ENCODE measurements at regions not wholly inside any gene's neighbourhood (a gene's known extent, or its start where the extent isn't known, plus 50 kb on each side); places are given as distances from the start of the nearest gene placed in this dataset.

GRCh38 chr17:5861246-5861645 lies 208.9 kb upstream of the WSCD1 start:
- no peak for FAIRE-seq
- no peak for DNase-seq (ENCODE audit: insufficient read length, low spot score)

- no peak for FAIRE-seq
- DNase-seq (ENCODE audit: insufficient read length, low spot score), result no peak
Observed at GRCh38 chr17:5861854-5862253, 208.3 kb upstream of the WSCD1 start.

DNA sequence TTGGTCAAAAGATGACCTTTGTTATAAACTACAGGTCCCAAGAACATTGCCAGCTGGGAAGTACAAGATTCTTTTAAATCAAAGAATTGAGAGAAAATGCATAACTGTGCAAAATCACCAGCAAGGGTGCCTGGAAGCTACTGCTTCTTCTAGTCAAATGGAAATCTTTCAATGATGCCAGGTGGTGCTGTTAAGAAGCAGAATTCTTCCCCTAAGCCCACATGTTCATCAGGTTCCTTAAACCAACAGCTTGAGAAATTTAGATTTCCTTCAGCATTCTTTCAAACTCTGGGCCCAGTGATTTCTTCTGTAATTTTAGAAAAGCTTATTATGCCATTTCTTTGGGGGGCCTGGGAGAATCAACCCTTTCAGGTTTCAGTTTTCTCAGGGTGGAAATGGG lies 207.8 kb upstream of the WSCD1 start:
- DNase-seq (ENCODE audit: insufficient read length, low spot score), result no peak
- no peak for FAIRE-seq

GRCh38 chr17:5864741-5865657 lies 205.2 kb upstream of the WSCD1 start:
- FAIRE-seq, result no peak

DNA sequence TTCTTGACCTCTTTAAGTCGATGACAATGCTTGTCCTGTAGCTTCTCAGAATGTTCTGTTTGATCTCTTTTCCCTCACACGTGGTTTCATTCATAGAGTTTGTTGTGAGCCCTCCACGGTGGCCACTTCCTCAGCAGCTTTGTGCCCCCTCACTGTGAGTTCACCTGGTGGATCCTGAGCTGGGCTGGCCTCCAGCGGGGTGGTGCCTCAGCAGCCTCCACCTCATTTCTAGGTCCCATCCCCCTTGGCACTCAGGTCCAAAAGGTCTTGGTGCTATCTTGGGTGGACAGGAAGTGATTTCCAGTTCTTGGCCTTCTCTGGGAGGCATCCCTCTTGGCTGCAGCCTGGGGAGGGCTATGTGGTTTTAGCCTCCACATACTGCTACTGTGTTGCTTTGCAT lies 203.2 kb upstream of the WSCD1 start:
- no peak for DNase-seq (ENCODE audit: insufficient read length, low spot score)
- no peak for FAIRE-seq

More at GRCh38 chr17:5864741-5865657, 205.2 kb upstream of the WSCD1 start:
- DNase-seq (ENCODE audit: insufficient read length, low spot score), result no peak

DNA sequence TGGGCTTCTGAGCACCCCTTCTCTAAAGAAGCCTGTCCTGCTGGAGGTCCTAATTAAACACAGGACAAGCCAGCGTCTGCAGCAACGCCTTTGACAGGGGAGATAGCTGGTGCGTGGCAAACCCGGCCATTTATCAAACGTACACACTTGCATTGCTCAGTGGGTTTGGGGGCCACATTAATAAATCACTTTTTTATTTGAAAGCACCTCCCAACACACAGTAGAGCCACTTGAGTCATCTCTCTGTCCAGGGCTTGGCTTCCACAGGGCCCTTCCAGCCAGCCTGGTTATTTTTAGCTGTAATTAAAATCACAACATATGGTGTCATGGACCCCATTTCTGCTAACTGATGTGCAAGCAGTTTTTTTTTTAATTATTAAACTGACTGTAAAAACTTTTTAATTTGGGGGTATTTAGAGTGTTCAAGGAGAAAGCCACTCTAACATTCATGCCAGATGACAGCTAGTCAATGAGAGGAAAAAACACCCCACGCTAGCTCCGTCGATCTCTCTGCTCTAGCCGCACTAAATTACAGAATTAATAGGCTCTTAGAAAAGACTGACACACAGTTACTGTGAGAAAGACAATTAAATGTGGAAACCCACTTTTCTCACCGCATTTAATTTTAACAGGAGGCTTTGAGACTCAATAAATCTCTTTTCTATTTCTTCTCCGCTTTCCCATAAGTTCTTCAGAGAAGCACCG lies 201.0 kb upstream of the WSCD1 start:
- FAIRE-seq, result no peak
- no peak for DNase-seq (ENCODE audit: insufficient read length, low spot score)

GRCh38 chr17:5870231-5870953 lies 199.8 kb upstream of the WSCD1 start:
- FAIRE-seq (no peak), DNase-seq (ENCODE audit: insufficient read length, low spot score) (no peak)

GRCh38 chr17:5871666-5872065 lies 198.5 kb upstream of the WSCD1 start:
- FAIRE-seq (no peak), DNase-seq (ENCODE audit: insufficient read length, low spot score) (no peak)

GRCh38 chr17:5872831-5873230 lies 197.3 kb upstream of the WSCD1 start:
- DNase-seq (ENCODE audit: insufficient read length, low spot score) (no peak), FAIRE-seq (no peak)

- FAIRE-seq (no peak), DNase-seq (ENCODE audit: insufficient read length, low spot score) (no peak)
Observed at GRCh38 chr17:5873781-5874180, 196.4 kb upstream of the WSCD1 start.

- FAIRE-seq (no peak), DNase-seq (ENCODE audit: insufficient read length, low spot score) (no peak)
Observed at GRCh38 chr17:5874486-5874885, 195.7 kb upstream of the WSCD1 start.

GRCh38 chr17:5877366-5877765 lies 192.8 kb upstream of the WSCD1 start:
- FAIRE-seq, result no peak
- DNase-seq (ENCODE audit: insufficient read length, low spot score), result no peak

- DNase-seq (ENCODE audit: insufficient read length, low spot score) (no peak), FAIRE-seq (no peak)
Observed at GRCh38 chr17:5877948-5878347, 192.2 kb upstream of the WSCD1 start.

- FAIRE-seq (no peak), DNase-seq (ENCODE audit: insufficient read length, low spot score) (no peak)
Observed at GRCh38 chr17:5881849-5882248, 188.3 kb upstream of the WSCD1 start.

DNA sequence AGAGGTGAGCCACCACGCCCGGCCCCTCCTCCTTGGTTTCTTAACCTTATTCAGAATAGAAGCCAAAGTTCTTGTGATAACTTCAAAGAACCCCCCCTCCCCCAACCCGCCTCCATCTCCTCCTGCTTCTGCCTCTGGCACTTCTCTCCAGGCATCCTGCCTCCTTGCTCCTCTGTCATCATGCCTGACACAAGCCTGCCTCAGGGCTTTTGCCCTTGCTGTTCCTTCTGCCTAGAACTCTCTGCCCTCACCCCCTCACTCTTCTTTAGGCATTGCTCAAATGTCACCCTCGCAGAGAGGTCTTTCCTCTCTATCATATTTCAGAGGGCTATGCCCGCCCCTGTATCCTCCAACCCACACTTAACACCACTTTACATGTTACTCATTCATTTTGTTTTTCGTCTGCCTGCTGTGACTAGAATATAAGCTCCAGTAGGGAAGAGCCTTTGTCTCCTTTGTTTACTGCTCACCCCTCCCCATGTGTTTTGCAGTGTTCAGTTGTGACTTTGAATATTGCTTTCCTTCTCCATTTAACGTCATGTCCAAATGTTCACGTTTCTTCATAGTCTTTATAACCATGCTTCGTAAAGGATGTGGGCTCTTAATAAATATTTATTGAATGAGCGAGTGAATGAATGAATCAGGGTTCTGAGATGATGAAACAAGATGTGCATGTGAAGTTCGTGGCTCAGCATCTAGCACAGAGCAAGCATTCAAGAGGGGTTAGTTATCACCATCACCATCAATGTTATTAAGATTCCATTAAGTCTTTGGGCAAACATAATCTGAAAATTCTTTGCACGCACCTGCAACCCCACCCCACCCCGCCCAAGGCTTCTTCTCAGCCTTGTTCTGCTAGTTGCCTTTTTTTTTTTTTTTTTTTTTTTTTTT lies 186.2 kb upstream of the WSCD1 start:
- no peak for FAIRE-seq
- DNase-seq (ENCODE audit: insufficient read length, low spot score), result no peak

- no peak for DNase-seq (ENCODE audit: insufficient read length, low spot score)
- no peak for FAIRE-seq
Observed at GRCh38 chr17:5885336-5885735, 184.8 kb upstream of the WSCD1 start.

- FAIRE-seq (no peak), DNase-seq (ENCODE audit: insufficient read length, low spot score) (no peak)
Observed at GRCh38 chr17:5888811-5889210, 181.4 kb upstream of the WSCD1 start.

DNA sequence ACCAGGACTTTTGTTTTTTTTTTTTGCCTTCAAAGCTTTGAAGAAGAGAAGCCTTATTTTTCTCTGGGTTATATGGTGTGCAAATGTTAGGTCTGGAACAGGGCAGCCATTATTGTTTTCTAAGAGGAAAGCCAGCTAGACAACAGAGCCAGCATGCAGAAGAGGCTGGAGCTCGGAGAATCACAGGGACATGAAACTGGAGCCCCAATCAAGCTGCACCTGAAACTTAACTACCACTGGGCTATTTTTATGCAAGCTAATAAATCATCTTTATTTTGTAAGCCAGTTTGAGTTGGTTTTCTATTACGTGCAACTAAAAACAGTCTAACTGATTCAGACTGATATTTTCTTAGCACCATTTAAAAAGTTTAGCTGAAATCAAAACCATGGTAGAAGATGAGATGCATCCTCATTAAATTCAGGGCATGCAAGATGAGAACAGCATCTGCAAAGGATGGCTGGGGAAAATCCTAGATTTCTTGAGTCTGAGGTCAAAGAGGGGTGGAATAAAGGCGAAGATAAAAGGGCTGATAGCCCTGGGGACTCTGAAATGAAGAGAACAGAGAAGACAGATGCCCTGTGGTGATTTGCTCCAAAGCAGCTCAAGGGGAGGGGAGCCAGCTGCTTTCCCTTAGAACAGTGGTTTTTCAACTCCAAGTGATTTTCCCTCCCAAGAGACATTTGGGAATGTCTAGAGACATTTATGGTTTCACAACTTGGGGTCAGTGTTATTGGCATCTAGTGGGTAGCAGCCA lies 177.1 kb upstream of the WSCD1 start:
- FAIRE-seq (no peak), DNase-seq (ENCODE audit: insufficient read length, low spot score) (no peak)

DNA sequence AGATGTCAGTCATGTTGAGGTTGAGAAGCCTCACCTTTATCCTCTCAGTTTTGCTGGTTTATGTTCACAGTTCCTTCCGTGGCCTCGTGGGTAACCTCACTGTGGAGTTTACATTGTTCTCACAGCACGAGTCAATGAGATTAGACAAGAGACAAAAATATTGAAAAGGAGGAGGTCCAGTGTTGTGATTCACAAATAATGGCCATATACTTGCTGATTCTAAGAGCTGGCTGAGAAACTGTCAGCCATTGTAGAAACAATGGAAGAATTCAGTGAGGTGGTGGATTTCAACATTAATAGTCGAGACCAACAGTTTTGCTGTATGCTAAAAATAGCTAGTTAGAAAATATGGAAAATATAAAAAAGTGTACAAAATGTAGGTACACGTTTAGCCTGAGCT lies 176.4 kb upstream of the WSCD1 start:
- DNase-seq (ENCODE audit: insufficient read length, low spot score) (no peak), FAIRE-seq (no peak)

DNA sequence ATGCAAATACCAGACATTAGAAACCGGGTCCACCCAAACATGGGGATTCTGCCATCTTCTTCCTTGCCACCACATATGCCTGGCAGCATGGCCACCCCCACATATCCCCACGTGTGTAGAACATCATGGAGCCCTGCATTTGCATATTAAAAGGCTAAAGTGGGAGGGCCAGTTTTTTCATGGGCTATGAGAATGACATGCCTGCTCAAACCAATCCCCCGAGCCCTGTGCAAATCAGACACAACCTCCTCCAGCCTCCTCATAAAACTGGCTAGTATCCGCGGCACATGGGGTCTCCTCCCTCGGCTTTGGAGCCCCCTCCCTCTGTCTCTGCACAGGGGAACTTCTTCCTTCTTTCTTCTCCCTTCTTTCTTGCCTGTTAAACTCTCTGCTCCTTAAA lies 174.9 kb upstream of the WSCD1 start:
- FAIRE-seq, result no peak
- DNase-seq (ENCODE audit: insufficient read length, low spot score), result no peak

Data from GM19239 (cell line).